ENCODE measurements at regions not wholly inside any gene's neighbourhood (a gene's known extent, or its start where the extent isn't known, plus 50 kb on each side); places are given as distances from the start of the nearest gene placed in this dataset.
"Not testable (repeated sequence)": the region's sequence is repeated elsewhere in the genome, so short reads cannot be mapped to it uniquely, and the experiment has no call there.

DNA sequence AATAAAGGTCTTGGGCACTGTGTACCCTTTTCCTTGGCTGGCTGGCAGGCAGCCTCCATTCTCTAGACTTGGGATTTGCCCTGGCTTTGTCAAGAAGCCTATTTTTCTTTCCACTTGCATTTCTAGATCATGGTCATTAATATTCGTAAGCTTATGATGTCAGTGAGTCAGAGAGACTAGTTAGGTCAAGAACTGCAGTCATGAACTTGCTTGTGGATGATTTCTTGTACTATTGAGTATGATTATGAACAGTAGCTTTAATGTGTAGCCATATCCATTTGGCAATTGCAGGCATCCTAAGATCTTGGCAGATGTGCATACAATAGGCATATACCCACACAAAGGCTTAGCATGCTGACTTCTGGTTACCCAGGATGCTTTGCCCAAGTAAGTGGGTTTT is 186.8 kb upstream of the CLINT1 start:
- no peak for DNase-seq

GRCh38 chr5:158039911-158040347 is 181.0 kb upstream of the CLINT1 start:
- no peak for DNase-seq

DNA sequence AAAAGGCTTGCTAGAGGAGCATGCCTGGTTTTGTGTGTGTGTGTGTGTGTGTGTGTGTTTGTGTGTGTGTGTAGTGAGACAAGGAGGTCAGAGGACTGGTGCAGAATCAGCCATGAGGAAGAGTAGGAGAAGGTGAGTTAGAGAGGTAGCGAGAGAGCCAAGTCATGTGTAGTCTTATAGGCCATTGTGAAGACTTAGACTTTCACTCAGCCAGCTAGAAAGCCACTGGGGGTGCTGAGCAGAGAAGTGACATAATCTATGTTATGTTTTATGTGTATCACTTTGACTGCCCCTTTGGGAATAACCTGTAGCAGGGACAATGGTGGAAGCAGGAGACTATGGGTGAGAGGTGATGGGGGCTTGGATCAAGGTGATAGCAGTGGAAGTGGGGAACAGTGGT is 180.5 kb upstream of the CLINT1 start:
- no peak for DNase-seq

- DNase-seq: not testable (repeated sequence)
Observed at GRCh38 chr5:158036983-158037595, 178.1 kb upstream of the CLINT1 start.

- not testable (repeated sequence) for DNase-seq
Observed at GRCh38 chr5:158034586-158034985, 175.6 kb upstream of the CLINT1 start.

DNA sequence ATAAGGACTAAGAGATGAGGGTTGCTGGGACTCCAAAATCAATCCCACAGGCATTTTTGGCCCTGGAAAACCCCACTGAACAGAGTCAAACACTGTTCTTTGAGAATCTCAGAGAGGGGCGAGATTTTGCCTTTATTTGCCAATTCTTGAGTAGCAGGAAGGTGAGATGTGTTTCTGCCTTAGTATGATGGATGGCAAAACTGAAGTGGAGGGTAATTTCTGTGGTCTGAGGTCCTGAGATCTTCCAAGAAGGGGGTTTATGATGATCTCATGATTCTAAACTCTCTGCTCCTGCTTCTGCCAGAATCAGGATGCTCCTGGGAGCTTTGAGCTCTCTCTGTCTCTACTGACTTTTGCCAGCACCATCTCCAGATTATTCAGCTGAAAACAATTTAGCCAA is 174.8 kb upstream of the CLINT1 start:
- DNase-seq: no peak

DNA sequence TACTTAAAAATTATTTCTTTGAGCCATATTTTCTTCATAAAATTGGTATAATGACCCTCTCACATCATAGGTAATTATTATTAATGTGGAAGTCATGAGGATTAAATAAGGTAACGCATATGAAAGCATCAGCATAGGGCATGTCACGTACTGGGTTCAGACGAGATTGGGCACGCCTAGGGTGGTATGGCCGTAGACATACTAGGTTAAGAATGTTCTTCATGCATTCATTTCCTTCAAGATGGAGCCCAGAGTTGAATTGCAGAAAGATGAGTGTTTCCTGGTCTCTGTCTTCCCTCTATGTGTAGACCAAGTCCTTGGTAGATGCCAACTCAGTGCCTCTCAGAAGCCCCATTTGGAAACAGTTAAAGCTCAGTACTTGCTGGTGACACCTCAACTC is 174.1 kb upstream of the CLINT1 start:
- no peak for DNase-seq

DNA sequence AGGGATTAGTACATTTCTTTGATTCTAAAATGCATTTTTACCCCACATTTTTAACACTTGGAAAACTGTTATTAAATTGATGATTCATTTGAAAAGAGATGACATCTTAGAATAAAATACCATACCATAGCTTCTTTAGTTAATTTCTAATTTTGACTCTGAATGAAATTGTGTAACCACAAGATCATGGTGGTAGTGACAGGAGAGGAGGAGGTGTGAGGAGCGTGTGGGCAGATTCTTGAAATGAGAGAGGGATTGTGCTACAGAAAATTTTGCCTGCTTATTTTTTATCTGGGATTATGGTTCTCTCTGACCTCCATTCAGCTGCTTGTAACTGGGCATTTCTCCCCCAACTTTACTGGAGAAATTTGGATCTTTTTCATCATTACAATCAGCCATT is 173.3 kb upstream of the CLINT1 start:
- no peak for DNase-seq

GRCh38 chr5:158027806-158028775 is 169.1 kb upstream of the CLINT1 start:
- no peak for DNase-seq

DNA sequence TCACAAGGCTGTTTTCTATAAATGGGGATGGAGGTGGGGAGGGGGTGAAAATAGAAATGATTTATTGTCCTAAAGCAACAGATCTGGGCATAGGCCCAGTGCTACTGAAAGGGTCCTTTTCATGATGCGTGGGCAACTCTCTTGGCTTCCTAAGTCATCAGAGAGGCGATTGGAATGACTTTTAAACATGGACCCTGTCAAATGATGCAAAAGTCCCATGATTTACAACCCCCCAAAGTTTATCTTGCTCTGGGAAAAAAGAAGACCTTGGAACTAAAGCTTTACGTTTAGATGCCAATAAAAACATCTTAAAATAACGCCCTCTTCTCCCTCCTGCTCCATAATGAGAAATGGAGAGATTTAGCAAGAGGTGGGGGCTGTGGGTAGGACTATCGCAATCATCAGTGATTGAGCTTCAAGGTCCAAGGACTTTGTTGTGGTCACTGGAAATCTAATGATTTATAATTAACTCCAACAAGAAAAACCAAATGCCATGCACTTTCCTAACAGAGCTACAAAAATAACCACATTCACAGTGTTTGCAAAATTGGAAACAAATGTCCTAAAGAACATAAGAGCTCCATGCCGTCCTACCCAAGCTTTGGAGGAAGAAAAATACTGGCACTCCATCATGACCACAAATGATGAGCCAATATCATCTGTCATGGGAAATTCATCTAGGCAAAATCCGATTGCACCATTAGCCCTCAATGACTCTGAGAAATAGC is 167.5 kb upstream of the CLINT1 start:
- no peak for DNase-seq

DNA sequence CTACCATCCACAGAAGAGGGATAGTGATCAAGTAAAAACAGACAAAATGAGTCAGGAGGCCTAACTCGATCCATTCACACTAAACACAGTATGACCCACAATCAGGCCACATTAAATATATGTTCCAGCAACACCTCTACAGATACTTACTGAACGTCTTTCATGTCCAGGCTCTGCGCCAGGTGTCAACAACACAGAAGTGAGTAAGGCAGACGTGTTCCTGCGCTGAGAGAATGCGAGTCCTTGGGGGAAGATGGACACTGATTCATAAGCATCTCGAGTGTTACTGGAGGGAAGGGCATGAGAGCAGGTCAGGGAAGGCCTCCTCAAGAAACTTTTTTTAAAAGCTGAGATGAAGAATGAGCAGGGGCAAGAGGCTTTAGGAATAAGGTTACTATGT is 164.3 kb upstream of the CLINT1 start:
- DNase-seq: no peak

- no peak for DNase-seq
Observed at GRCh38 chr5:158022837-158023236, 163.9 kb upstream of the CLINT1 start.

DNA sequence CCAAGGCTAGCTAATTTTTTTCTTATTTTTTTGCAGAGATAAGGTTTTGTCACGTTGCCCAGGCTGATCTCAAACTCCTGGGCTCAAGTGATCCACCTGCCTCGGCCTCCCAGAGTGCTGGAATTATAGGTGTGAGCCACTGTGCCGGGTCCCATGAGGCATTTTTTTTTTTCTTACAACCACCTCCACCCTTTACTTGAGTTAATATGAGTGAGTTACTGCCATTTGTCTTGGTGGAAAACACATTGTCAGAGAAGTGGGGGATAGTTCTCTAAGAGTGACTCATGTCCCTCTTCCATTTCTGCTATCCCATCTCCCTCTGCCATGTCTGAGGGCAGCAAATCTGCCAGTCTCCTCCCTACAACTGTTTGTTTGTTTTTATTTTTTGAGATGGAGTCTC is 163.4 kb upstream of the CLINT1 start:
- DNase-seq: no peak

DNA sequence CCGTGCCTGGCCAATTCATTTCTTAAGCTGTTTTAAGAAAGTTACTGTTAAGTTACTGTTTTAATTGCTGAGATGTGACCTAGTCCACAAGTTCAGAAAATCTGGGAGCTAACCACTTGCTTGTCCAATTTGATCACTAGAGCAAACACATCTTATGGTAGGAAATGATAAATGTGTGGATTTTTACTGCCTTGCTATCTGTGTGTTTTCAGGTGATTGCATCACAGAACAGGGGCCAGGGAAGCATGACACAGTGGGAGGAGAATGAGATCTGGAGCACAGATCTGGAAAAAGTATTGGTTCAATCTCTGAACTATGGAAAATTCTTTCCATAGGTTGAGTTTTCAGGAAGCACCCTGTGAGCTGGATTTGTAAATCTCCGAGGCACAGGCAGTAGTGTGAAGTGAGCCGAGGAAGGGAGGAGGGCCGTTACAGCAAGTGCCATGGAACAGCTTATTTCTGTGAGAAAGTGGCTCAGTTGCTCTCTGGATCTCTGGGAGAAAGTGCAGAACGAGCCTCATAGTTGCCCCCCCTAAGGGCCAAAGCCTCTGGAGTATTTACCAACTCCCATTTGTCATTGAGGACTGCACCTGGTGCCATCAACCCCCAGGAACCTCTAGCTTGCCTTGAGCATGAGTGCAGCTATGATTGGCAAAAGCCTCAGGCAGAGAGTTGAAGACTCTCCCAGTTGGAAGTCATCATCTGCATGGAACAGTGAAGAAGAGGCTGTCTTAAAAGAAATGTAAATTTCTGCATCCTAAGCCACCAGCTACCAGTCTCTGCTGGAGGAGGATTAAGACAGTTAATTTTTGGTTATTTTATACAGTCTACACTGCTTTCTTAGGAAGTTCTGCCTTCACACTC is 161.8 kb upstream of the CLINT1 start:
- no peak for DNase-seq

DNA sequence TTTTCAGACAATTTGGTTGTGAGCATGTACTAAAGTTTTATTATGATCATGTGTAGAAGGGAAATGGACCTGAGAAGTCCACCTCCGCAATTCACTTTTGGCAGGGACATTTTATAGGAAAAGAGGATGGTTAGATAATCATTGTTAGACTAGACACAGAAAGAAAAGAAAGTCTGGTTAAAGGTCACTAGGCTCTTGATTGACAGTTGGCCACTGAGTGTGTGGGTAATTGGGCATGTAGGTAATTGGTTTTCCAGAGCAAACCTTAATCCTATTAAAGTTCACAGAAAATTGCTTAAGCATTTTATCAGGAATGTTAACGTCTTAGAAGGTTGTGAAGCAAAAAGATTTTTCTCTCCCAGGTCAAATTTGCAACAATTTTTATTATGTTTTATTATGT is 158.5 kb upstream of the CLINT1 start:
- DNase-seq: no peak

GRCh38 chr5:158014372-158014771 is 155.4 kb upstream of the CLINT1 start:
- DNase-seq: no peak

DNA sequence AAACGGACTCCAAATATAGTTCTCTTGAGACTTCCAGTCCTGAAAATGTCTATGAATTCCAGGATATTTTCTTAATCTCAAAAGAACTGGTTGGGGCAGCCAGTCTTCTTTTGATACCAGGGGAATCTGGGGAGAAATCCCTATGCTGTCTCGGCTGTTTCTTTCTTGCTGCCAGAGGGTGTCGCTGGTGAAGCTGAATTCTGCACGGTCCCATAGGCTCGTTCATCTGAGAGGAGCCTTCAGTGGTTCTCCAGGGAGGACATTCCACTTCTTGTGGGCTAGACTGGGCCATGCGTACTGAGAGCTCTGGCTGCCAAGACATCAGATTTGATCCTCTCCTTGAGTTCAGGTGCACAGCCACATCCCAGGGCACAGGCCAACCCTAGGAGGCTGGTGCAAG is 155.0 kb upstream of the CLINT1 start:
- no peak for DNase-seq

DNA sequence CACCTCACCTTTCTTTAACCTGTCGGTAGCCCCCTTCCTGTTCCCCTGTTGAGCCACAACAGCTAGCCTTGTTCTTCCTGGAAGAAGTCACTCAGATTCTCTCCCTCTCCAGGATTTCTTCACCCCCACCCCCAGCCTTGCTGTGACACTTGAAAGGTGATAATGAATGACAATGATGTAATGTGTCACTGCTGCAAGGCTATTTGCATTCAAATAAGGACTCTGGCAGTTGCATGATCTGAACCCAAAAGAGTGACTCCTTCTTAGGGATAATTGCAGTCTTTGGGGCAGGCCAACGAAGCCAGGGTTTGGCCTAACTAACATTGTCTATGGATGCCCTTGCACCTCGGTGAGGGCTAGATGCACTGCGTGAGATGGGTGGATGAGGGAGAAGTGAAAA is 154.4 kb upstream of the CLINT1 start:
- no peak for DNase-seq

DNA sequence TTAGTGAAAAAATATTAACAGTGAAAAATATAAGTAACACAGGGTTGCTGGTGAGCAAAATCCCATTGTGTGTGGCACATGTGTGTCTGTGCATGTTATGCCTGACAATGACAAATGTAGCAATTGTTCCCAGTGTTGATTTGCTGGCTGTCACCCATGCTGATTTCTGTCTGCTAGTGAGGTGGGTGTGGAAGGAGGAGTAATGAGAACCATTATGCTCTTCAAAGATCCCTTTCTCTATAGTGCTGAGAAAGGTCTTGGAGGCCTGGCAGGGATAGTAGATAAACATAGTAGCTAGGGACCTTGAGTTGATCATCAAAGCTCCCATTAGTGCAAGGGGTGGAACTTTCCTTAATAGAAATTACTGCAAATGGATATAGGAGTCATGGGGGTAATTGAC is 152.5 kb upstream of the CLINT1 start:
- no peak for DNase-seq

DNA sequence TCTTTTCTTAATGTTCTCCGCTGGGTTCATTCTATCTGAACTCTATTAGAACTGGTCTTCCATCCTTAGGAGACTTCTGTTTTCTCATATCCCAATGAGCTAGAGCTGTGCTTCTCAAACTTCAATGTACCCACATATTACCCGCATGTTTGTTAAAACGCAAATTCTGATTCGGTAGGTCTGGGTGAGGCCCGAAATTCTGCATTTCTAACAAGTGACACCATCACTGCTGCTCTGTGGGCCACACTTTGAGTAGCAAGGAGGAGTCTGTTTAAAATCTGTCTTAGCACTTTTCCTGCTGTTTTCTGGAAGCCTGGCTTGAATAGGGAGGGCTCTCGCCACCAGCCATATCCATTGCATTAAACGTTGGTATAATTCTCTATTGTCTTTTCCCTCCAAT is 151.9 kb upstream of the CLINT1 start:
- no peak for DNase-seq

DNA sequence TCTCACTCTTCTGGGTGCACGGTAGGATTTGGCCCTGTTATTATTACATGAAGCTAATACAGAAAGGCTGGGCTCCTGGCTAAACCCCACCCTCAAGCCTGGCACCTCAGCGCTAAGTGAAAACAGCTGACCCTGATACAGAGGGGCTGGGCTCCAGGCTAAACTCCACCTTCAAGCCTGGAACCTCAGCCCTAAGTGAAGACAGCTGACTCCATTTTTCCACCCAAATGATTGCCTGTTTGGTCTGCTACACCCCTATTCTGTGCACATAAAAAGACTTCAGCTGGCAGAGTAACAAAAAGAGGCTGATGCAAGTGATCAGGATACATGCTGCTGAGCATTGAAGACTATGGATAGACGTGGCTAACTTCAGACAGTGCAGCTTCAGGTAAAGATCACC is 148.4 kb upstream of the CLINT1 start:
- no peak for DNase-seq

DNA sequence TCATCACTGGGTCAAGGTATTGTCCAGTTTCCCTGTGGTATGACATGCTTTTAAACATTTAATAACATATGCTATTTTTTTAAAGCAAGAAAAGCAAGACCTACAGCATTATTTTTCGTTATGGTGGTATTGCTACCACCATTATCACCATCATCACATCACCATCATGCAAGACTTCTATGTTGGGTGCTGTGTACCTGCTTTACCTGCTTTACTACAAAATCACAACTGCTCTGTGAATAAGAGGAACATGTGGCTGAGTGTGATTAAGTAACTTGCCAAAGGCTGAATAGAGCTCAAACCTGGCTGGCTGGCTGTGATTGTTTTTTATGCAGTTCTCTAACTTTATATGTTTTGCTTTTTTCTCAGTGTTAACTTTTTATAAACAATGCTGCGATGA is 140.8 kb upstream of the CLINT1 start:
- no peak for DNase-seq

Measured in T1000 (cell line).